ENCODE measurements at regions not wholly inside any gene's neighbourhood (a gene's known extent, or its start where the extent isn't known, plus 50 kb on each side); places are given as distances from the start of the nearest gene placed in this dataset.

- no peak for TF ChIP-seq CTCF (IDR thresholded peaks at IDR 0.05)
- TF ChIP-seq POLR2A (IDR thresholded peaks at IDR 0.05): no peak
- TF ChIP-seq EP300 (IDR thresholded peaks at IDR 0.05): no peak
- no peak for TF ChIP-seq POLR2AphosphoS5 (IDR thresholded peaks at IDR 0.05)
Observed at GRCh38 chr6:11295969-11296368, 63.5 kb upstream of the NEDD9 start.

All from stomach (tissue), 4 donors.